SK-N-SH (cell line): ENCODE measurements at regions not wholly inside any gene's neighbourhood (a gene's known extent, or its start where the extent isn't known, plus 50 kb on each side); places are given as distances from the start of the nearest gene placed in this dataset.

ENCODE experiments used
- CTCF ChIA-PET: fragments of 300-600, 350-600 bp; formaldehyde crosslinking; extraction: SDS; loops from one replicate; lab custom pipeline; 2021; lab: Yijun Ruan, JAX
- POLR2A ChIA-PET: fragments of 350-600 bp; sonication (Branson Sonifier 250); formaldehyde crosslinking; extraction: SDS; loops from one replicate; lab custom pipeline; 2020; ENCODE audit warnings: antibody characterized with exemption, inconsistent platforms; lab: Yijun Ruan, JAX
- DNase-seq: peaks from one replicate; pipeline ENCODE4 v3.0.0; 2012
- H2AFZ ChIP-seq: fragments of 200-600 bp; sonication (generic); 2 replicates; pipeline ENCODE4 v1.8.1; 2016; ENCODE audit warnings: antibody characterized with exemption, mild to moderate bottlenecking, low read depth
- H3F3A ChIP-seq: fragments of 200-600 bp; sonication (generic); replicated peaks from 2 replicates; pipeline ENCODE3; 2016; ENCODE audit warnings: antibody characterized with exemption, mild to moderate bottlenecking; ENCODE audit not compliant: insufficient read depth
- H3K27ac ChIP-seq, 2 experiments: fragments of 200-500 bp in 1 of 2; fragments of 200-600 bp in 1 of 2; sonication (Bioruptor generic) in 1 of 2; sonication (generic), shearing (Covaris generic) in 1 of 2; 2 replicates each; pipeline versions ENCODE4 v1.5.1 to v1.6.1; 2014 to 2016; ENCODE audit warnings: low read depth in 2 of 2, inconsistent platforms in 1 of 2, low read length in 1 of 2, mild to moderate bottlenecking in 1 of 2, mixed read lengths in 1 of 2
- H3K27me3 ChIP-seq: fragments of 200-600 bp; sonication (generic), shearing (Covaris generic); 2 replicates; pipeline ENCODE4 v1.6.1; 2016; ENCODE audit warnings: mixed run types; ENCODE audit not compliant: insufficient read depth
- H3K36me3 ChIP-seq, 2 experiments: fragments of 200-500 bp in 1 of 2; fragments of 200-600 bp in 1 of 2; sonication (Bioruptor generic) in 1 of 2; sonication (generic) in 1 of 2; replicated peaks in 1 of 2; 2 replicates each; pipeline versions ENCODE3 to v1.5.1; 2014 to 2016; ENCODE audit warnings: low read length in 1 of 2, mild to moderate bottlenecking in 1 of 2; ENCODE audit not compliant: insufficient read depth in 2 of 2, control insufficient read depth in 1 of 2
- H3K4me1 ChIP-seq, 2 experiments: fragments of 200-500 bp in 1 of 2; fragments of 200-600 bp in 1 of 2; sonication (Bioruptor generic) in 1 of 2; sonication (generic), shearing (Covaris generic) in 1 of 2; 2 replicates each; pipeline versions ENCODE4 v1.5.1 to v1.6.1; 2014 to 2016; ENCODE audit warnings: low read depth in 1 of 2, low read length in 1 of 2, mixed run types in 1 of 2; ENCODE audit not compliant: insufficient read depth in 2 of 2, control insufficient read depth in 1 of 2
- H3K4me2 ChIP-seq: fragments of 200-600 bp; sonication (generic), shearing (Covaris generic); 2 replicates; pipeline ENCODE4 v1.6.1; 2017; ENCODE audit warnings: mixed run types
- H3K4me3 ChIP-seq, 2 experiments: fragments of 200-500 bp in 1 of 2; fragments of 200-600 bp in 1 of 2; sonication (Bioruptor generic) in 1 of 2; sonication (generic), shearing (Covaris generic) in 1 of 2; 2 replicates each; pipeline versions ENCODE4 v1.5.1 to v1.8.1; 2014 to 2016; ENCODE audit warnings: low read depth in 2 of 2, inconsistent platforms in 1 of 2, low read length in 1 of 2, mild to moderate bottlenecking in 1 of 2, mixed read lengths in 1 of 2, moderate library complexity in 1 of 2
- H3K79me2 ChIP-seq: fragments of 200-600 bp; sonication (generic); 2 replicates; pipeline ENCODE4 v1.8.1; 2017; ENCODE audit warnings: mild to moderate bottlenecking; ENCODE audit not compliant: insufficient read depth
- H3K9ac ChIP-seq: fragments of 200-600 bp; sonication (generic); 2 replicates; pipeline ENCODE4 v1.6.1; 2017; ENCODE audit warnings: mixed run types
- H3K9me2 ChIP-seq: fragments of 200-600 bp; sonication (generic); 2 replicates; pipeline ENCODE4 v1.6.1; 2017; ENCODE audit warnings: mixed run types
- H3K9me3 ChIP-seq: fragments of 200-600 bp; sonication (generic); 2 replicates; pipeline ENCODE4 v1.6.1; 2017; ENCODE audit warnings: mixed run types, mild to moderate bottlenecking, moderate library complexity
- H4K20me1 ChIP-seq: fragments of 200-600 bp; sonication (generic); 2 replicates; pipeline ENCODE4 v1.6.1; 2017; ENCODE audit warnings: mild to moderate bottlenecking, mixed run types; ENCODE audit not compliant: insufficient read depth
- ELF1 ChIP-seq: IDR thresholded peaks from 2 replicates; pipeline ENCODE4 v1.4.0; 2012
- EP300 ChIP-seq, 2 experiments: IDR thresholded peaks; 2 replicates each; pipeline versions ENCODE4 v1.4.0 to v1.6.1; 2012; ENCODE audit warnings: borderline replicate concordance in 1 of 2, low read depth in 1 of 2, low read length in 1 of 2
- GABPA ChIP-seq: IDR thresholded peaks from 2 replicates; pipeline ENCODE4 v1.4.0; 2012; ENCODE audit warnings: low read depth, mild to moderate bottlenecking
- NRF1 ChIP-seq: IDR thresholded peaks from 2 replicates; pipeline ENCODE4 v1.6.1; 2012; ENCODE audit warnings: low read depth, mild to moderate bottlenecking, low read length
- PBX3 ChIP-seq: IDR thresholded peaks from 2 replicates; pipeline ENCODE4; 2012
- RAD21 ChIP-seq: IDR thresholded peaks from 2 replicates; pipeline ENCODE4 v1.6.1; 2012; ENCODE audit warnings: mild to moderate bottlenecking, low read length
- RCOR1 ChIP-seq: fragments of 150-350 bp; IDR thresholded peaks from 2 replicates; pipeline ENCODE4 v1.6.1; 2017; ENCODE audit warnings: antibody characterized with exemption, low read length
- SMC3 ChIP-seq: IDR thresholded peaks from 2 replicates; pipeline ENCODE4 v1.6.1; 2012; ENCODE audit warnings: low read depth, low read length, improper control_type of control experiment
- TEAD4 ChIP-seq: IDR thresholded peaks from 2 replicates; pipeline ENCODE4 v1.4.0; 2012; ENCODE audit warnings: mild to moderate bottlenecking, borderline replicate concordance; ENCODE audit not compliant: insufficient read depth
- USF1 ChIP-seq: IDR thresholded peaks from 2 replicates; pipeline ENCODE4 v1.4.0; 2012; ENCODE audit warnings: low read depth, borderline replicate concordance
- YY1 ChIP-seq: IDR thresholded peaks from 2 replicates; pipeline ENCODE4 v1.4.0; 2012; ENCODE audit warnings: low read depth, mild to moderate bottlenecking
- WGBS: methylation state at CpG from one replicate; pipeline ENCODE4 v1.1.6; 2017; ENCODE audit warnings: low lambda C conversion rate; 5-methylcytosine and 5-hydroxymethylcytosine counted together
- TF ChIP-seq, protein P1 (sequence below): IDR thresholded peaks from 2 replicates; pipeline ENCODE4 v1.4.0; 2012; ENCODE audit warnings: low read depth, borderline replicate concordance
- TF ChIP-seq, protein P2 (sequence below): IDR thresholded peaks from 2 replicates; pipeline ENCODE4 v1.6.1; 2012; ENCODE audit warnings: mild to moderate bottlenecking, low read depth, low read length, moderate library complexity
- TF ChIP-seq, protein P3 (sequence below): fragments of 150-350 bp; IDR thresholded peaks from 2 replicates; pipeline ENCODE4 v1.6.1; 2017; ENCODE audit warnings: antibody characterized with exemption, low read length, low read depth, borderline replicate concordance
- TF ChIP-seq, protein P4 (sequence below): IDR thresholded peaks from 2 replicates; pipeline ENCODE4 v1.4.0; 2012; ENCODE audit warnings: low read depth

DNA sequence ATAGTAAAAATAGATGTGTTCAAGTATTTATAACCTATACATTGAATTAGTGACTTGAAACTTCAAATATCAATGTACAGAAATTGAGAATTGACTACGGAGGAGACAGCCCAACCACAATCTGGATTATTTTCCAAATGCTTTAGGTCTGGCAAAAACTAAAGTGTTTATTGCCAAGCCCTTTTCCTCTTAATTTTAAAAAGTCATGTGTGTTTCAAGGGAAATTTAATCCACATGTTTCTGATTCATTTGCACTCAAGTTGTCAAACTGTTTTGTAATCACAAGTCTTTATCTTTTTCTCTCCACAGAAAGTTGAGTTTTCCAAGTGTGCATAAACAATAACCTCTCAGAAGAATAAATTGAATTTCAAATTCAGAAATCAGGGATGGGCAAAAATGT, 350.8 kb upstream of the RSPO3 start:
- Histone ChIP-seq H3K27ac (no peak overlapping the region), H3K27me3 (peaks cover 6% of the 10 kb centered on the region; the same call in 1 of the 2 replicates), H3K9me2 (no peaks in the 10 kb centered on the region), H2AFZ (no peak overlapping the region), H4K20me1 (no peaks in the 10 kb centered on the region), H3F3A (no peaks in the 10 kb centered on the region), H3K4me1 (no peaks in the 10 kb centered on the region), H3K36me3 (no peaks in the 10 kb centered on the region), H3K4me3 (no peak overlapping the region), H3K79me2 (no peaks in the 10 kb centered on the region), H3K9me3 (no peaks in the 10 kb centered on the region), H3K4me2 (no peak overlapping the region), H3K9ac (no peak overlapping the region)
- no peak for DNase-seq
- CTCF ChIA-PET: no interaction called here
- POLR2A ChIA-PET: no interaction called here
- TF ChIP-seq GABPA (no peak), PBX3 (no peak), USF1 (no peak), RAD21 (no peak), ELF1 (no peak), EP300 (IDR thresholded peaks at IDR 0.05; ENCODE audit: borderline replicate concordance in 1 of 2, low read depth in 1 of 2, low read length in 1 of 2) (no peak), YY1 (no peak), RCOR1 (no peak), TEAD4 (no peak), SMC3 (no peak), NRF1 (no peak)
- TF ChIP-seq, protein P1, sequence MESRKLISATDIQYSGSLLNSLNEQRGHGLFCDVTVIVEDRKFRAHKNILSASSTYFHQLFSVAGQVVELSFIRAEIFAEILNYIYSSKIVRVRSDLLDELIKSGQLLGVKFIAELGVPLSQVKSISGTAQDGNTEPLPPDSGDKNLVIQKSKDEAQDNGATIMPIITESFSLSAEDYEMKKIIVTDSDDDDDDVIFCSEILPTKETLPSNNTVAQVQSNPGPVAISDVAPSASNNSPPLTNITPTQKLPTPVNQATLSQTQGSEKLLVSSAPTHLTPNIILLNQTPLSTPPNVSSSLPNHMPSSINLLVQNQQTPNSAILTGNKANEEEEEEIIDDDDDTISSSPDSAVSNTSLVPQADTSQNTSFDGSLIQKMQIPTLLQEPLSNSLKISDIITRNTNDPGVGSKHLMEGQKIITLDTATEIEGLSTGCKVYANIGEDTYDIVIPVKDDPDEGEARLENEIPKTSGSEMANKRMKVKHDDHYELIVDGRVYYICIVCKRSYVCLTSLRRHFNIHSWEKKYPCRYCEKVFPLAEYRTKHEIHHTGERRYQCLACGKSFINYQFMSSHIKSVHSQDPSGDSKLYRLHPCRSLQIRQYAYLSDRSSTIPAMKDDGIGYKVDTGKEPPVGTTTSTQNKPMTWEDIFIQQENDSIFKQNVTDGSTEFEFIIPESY: no peak
- TF ChIP-seq, protein P2, sequence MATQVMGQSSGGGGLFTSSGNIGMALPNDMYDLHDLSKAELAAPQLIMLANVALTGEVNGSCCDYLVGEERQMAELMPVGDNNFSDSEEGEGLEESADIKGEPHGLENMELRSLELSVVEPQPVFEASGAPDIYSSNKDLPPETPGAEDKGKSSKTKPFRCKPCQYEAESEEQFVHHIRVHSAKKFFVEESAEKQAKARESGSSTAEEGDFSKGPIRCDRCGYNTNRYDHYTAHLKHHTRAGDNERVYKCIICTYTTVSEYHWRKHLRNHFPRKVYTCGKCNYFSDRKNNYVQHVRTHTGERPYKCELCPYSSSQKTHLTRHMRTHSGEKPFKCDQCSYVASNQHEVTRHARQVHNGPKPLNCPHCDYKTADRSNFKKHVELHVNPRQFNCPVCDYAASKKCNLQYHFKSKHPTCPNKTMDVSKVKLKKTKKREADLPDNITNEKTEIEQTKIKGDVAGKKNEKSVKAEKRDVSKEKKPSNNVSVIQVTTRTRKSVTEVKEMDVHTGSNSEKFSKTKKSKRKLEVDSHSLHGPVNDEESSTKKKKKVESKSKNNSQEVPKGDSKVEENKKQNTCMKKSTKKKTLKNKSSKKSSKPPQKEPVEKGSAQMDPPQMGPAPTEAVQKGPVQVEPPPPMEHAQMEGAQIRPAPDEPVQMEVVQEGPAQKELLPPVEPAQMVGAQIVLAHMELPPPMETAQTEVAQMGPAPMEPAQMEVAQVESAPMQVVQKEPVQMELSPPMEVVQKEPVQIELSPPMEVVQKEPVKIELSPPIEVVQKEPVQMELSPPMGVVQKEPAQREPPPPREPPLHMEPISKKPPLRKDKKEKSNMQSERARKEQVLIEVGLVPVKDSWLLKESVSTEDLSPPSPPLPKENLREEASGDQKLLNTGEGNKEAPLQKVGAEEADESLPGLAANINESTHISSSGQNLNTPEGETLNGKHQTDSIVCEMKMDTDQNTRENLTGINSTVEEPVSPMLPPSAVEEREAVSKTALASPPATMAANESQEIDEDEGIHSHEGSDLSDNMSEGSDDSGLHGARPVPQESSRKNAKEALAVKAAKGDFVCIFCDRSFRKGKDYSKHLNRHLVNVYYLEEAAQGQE: no peak
- TF ChIP-seq, protein P3, sequence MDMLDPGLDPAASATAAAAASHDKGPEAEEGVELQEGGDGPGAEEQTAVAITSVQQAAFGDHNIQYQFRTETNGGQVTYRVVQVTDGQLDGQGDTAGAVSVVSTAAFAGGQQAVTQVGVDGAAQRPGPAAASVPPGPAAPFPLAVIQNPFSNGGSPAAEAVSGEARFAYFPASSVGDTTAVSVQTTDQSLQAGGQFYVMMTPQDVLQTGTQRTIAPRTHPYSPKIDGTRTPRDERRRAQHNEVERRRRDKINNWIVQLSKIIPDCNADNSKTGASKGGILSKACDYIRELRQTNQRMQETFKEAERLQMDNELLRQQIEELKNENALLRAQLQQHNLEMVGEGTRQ: no peak
- TF ChIP-seq, protein P4, sequence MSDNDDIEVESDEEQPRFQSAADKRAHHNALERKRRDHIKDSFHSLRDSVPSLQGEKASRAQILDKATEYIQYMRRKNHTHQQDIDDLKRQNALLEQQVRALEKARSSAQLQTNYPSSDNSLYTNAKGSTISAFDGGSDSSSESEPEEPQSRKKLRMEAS: no peak
- WGBS: 12% methylated on average over 1 of the region's 1 CpG
